Osteocyte (in vitro differentiated cells): ENCODE measurements at regions not wholly inside any gene's neighbourhood (a gene's known extent, or its start where the extent isn't known, plus 50 kb on each side); places are given as distances from the start of the nearest gene placed in this dataset.

Source experiments
- DNase-seq: peaks from one replicate; pipeline ENCODE4 v3.0.0; 2021; ENCODE audit warnings: mixed read lengths; ENCODE audit not compliant: unreplicated experiment; ENCODE audit errors: extremely low spot score
- H3K27ac Mint-ChIP-seq: one replicate; pipeline ENCODE4 v1.8.0; 2021; ENCODE audit warnings: mild to moderate bottlenecking, mixed read lengths; ENCODE audit not compliant: unreplicated experiment
- H3K27me3 Mint-ChIP-seq: one replicate; pipeline ENCODE4 v1.8.0; 2021; ENCODE audit warnings: mixed read lengths; ENCODE audit not compliant: unreplicated experiment
- H3K36me3 Mint-ChIP-seq: one replicate; pipeline ENCODE4 v1.8.0; 2021; ENCODE audit warnings: mixed read lengths; ENCODE audit not compliant: unreplicated experiment
- H3K4me1 Mint-ChIP-seq: one replicate; pipeline ENCODE4 v1.8.0; 2021; ENCODE audit warnings: mixed read lengths; ENCODE audit not compliant: unreplicated experiment
- H3K4me3 Mint-ChIP-seq: one replicate; pipeline ENCODE4 v1.8.0; 2021; ENCODE audit warnings: mild to moderate bottlenecking, moderate library complexity, mixed read lengths; ENCODE audit not compliant: unreplicated experiment
- H3K9me3 Mint-ChIP-seq: one replicate; pipeline ENCODE4 v1.8.0; 2021; ENCODE audit warnings: mixed read lengths; ENCODE audit not compliant: unreplicated experiment
- TF ChIP-seq, protein P1 (sequence below): fragments of 200-600 bp; sonication (generic); IDR thresholded peaks from 2 replicates; pipeline ENCODE4 v1.5.0; 2021; ENCODE audit warnings: antibody characterized with exemption, mild to moderate bottlenecking, moderate library complexity

DNA sequence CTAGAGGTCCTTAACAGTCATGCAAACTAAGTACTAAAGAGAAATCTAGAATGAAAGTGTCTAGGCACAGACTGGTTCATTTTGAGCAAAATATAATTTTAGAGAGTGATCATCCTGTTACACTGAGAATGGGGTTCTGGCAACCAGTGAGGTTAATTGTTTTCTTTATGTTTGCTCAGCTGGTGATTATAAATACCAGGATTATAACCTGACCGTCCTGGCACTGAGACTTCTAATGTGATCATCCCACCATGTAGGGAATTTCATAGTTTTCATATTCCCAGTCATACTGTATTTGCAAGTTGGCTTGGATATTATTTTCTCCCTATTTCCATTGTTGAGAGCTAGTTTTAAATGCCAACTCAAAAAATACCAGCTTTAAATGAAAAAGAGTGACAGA is 852.5 kb upstream of the LRATD1 start:
- TF ChIP-seq, protein P1, sequence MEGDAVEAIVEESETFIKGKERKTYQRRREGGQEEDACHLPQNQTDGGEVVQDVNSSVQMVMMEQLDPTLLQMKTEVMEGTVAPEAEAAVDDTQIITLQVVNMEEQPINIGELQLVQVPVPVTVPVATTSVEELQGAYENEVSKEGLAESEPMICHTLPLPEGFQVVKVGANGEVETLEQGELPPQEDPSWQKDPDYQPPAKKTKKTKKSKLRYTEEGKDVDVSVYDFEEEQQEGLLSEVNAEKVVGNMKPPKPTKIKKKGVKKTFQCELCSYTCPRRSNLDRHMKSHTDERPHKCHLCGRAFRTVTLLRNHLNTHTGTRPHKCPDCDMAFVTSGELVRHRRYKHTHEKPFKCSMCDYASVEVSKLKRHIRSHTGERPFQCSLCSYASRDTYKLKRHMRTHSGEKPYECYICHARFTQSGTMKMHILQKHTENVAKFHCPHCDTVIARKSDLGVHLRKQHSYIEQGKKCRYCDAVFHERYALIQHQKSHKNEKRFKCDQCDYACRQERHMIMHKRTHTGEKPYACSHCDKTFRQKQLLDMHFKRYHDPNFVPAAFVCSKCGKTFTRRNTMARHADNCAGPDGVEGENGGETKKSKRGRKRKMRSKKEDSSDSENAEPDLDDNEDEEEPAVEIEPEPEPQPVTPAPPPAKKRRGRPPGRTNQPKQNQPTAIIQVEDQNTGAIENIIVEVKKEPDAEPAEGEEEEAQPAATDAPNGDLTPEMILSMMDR: no peak
- no peak overlapping the region for H3K4me3 Mint-ChIP-seq
- no peaks in the 10 kb centered on the region for H3K27me3 Mint-ChIP-seq
- no peaks in the 10 kb centered on the region for H3K4me1 Mint-ChIP-seq
- H3K27ac Mint-ChIP-seq: no peak overlapping the region
- H3K36me3 Mint-ChIP-seq: no peaks in the 10 kb centered on the region
- no peaks in the 10 kb centered on the region for H3K9me3 Mint-ChIP-seq
- no peak for DNase-seq

DNA sequence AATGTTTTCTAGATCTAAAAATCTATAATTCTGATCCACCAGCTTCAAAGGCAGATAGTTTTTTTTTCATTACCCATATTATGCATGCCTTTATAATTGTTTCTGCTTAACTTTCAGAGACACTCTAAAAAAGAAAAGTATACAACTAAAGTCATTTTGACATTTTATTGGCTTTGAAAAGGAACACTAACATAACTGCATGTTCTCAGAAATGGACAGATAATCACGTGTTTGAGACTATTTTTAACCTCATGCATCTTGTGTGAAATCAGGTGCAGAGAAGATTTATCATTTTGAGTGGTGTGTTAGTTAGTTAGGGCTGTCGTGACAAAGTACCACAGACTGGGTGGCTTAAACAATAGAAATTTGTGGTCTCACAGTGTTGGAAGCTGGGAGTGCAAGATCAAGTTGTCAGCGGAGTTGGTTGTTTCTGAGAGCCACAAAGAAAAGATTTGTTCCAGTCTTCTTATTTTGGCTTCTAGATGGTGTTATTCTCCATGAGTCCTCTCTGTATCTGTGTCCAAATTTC is 841.4 kb upstream of the LRATD1 start:
- Mint-ChIP-seq H3K36me3 (no peaks in the 10 kb centered on the region), H3K27ac (no peak overlapping the region), H3K9me3 (no peaks in the 10 kb centered on the region), H3K4me1 (no peaks in the 10 kb centered on the region), H3K27me3 (no peaks in the 10 kb centered on the region), H3K4me3 (no peak overlapping the region)
- no peak for DNase-seq
- TF ChIP-seq, protein P1: no peak

DNA sequence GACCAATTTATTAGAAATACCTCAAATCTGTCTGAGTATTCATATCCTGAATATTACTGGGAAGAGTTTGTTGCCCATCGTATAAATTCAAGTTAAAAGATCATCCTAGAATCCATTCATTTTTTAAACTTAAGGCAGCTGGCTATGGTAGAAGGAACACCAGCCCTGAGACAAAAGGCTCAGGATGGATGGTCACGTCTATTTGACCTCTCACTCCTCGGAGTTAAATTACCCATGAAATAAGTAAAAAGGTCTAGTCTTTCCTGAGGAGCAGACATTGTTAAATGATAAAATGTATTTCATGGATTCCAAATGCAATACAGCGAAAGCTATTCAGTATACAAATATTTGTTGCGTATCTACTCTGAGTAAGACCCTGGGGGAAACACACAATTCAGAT is 826.0 kb upstream of the LRATD1 start:
- TF ChIP-seq, protein P1: no peak
- Mint-ChIP-seq H3K9me3 (no peaks in the 10 kb centered on the region), H3K27me3 (no peaks in the 10 kb centered on the region), H3K4me3 (no peak overlapping the region), H3K36me3 (no peaks in the 10 kb centered on the region), H3K4me1 (no peaks in the 10 kb centered on the region), H3K27ac (no peak overlapping the region)
- no peak for DNase-seq

DNA sequence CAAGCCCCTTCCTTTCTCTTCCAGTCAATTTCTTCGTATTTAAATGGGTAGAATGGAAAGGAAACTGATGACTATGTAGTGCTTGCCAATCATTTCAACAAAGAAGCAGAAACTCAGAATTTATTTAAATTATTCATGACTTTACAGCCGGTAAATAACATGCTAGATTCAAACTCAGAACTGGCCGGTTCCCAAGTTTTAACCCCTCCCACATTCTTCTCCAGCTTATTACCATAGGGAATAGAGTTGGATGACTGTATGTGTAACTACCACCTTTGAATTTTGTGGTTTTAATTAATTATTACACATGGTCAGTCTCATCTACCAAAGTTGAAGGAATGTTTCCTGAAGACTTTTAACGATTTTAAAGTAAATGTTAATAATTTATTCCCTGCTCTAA is 819.3 kb upstream of the LRATD1 start:
- TF ChIP-seq, protein P1: no peak
- Mint-ChIP-seq H3K4me1 (no peaks in the 10 kb centered on the region), H3K27ac (no peak overlapping the region), H3K4me3 (no peak overlapping the region), H3K36me3 (no peaks in the 10 kb centered on the region), H3K27me3 (no peaks in the 10 kb centered on the region), H3K9me3 (no peaks in the 10 kb centered on the region)
- no peak for DNase-seq

DNA sequence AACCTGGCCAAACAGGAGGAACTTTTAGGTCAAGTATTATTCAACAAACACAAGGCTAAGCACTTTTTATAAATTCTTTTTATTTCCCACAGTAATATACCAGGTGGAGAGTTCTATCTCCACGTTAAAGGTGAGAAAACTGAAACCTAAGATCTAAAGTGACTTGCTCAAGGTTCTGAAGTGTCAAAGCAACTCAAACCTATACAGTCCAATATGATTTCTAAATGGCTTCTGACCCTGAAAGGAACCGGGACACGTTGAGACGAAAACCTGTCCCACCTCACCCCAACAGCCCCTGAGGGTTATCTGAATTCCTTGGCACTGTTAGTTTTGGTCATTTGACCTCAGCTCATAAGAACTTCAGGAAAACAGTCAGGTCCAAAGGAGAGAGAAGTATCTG is 814.5 kb upstream of the LRATD1 start:
- TF ChIP-seq, protein P1: no peak
- no peaks in the 10 kb centered on the region for H3K9me3 Mint-ChIP-seq
- no peaks in the 10 kb centered on the region for H3K4me1 Mint-ChIP-seq
- DNase-seq: no peak
- H3K36me3 Mint-ChIP-seq: no peaks in the 10 kb centered on the region
- H3K27me3 Mint-ChIP-seq: no peaks in the 10 kb centered on the region
- no peak overlapping the region for H3K27ac Mint-ChIP-seq
- no peak overlapping the region for H3K4me3 Mint-ChIP-seq
